ENCODE measurements at regions not wholly inside any gene's neighbourhood (a gene's known extent, or its start where the extent isn't known, plus 50 kb on each side); places are given as distances from the start of the nearest gene placed in this dataset.

DNA sequence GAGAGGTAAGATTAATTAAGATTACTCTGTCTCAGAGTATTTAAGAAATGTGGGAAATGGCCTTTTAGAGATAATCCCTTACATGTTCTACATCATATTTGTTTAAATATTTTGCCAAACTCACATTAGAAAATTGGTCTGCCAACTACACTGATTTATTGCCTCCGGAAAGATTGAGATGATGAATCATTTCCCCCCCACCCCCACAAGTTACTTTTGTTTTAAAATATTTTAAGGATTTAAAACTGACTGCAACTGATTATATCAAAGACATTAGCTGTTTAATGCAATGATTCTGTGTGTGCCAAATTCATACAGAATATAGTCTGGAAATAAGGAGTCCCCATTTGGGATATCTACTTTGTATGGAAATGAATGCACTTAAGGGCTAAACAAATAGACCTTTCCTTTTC, 674.4 kb downstream of the PRR16 start:
- no peak for DNase-seq
- in situ Hi-C loops (cut with HindIII; ENCODE audit: low pct_ligation_motif_present, low pct_unique_long_range_greater_than_20kb, low sequenced_read_pairs), result no loop called here

DNA sequence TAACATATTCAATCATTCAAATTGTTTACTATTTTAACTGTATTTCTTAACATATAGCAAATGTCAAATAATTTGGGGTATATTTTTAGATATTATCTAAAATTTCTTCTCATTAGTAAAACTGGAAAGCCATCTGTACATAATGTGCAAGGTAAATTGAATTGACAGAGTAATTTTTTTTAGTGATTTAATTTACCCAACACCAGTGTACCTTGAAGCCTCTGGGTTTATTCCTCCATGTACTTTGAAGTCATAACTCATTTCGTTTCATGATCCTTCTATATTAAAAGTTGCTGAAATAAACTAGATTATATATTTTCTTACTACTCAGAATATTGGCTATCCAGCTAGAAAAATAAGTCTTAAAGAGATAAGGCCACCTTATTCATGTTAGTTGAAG, 674.9 kb downstream of the PRR16 start:
- in situ Hi-C loops (cut with HindIII; ENCODE audit: low pct_ligation_motif_present, low pct_unique_long_range_greater_than_20kb, low sequenced_read_pairs), result no loop called here
- no peak for DNase-seq

DNA sequence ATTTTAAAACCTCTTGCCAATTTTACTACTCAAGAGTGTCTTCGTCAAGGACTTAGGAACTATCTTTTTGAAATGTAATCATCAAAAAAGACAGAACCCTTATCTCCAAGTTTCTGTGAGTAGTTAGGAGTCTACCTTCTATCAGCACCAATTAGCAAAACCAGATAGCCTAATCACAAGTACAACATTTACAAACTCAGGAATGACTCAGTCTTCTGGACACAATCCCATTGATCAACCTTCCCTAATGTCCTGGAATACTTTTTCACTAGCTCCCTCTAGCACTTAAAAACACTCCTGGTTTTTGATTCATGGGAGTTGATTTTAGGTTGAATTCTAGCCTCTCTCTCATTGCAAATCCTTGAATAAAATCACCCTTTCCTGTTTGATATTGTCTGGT, 680.7 kb downstream of the PRR16 start:
- in situ Hi-C loops (cut with HindIII; ENCODE audit: low pct_ligation_motif_present, low pct_unique_long_range_greater_than_20kb, low sequenced_read_pairs), result no loop called here
- peak; percentile 0 for DNase-seq

DNA sequence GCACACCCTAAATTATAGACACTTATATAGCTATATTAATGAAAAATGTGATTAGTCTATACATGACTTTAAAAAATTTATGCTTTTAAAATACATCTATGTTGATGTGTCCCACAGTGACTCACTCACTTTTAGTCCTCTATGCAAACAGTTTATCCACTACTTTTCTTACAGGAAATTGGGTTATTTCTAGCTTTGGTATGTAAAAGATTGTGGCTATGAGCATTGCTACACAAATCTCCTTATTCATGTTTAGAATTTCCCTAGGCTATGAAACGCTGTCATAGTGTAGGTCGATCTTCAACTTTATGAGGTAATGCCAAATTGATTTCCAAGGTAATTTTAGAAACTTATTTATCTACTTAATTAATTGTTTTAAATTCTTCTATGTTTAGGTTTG, 687.4 kb downstream of the PRR16 start:
- in situ Hi-C loops (cut with HindIII; ENCODE audit: low pct_ligation_motif_present, low pct_unique_long_range_greater_than_20kb, low sequenced_read_pairs), result no loop called here
- DNase-seq, result no peak

DNA sequence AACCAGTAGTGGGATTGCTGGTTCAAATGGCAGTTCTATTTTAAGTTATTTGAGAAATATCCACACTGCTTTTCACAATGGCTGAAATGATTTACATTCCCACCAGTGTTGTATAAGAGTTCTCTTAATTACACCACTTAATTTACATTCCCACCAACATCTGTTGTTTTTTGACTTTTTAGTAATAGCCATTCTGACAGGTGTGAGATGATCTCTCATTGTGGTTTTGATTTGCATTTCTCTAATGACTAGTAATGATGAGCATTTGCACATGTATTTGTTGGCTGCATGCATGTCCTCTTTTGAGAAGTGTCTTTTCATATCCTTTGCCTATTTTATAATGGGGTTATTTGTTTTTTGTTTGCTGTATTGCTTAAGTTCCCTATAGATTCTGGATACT, 688.3 kb downstream of the PRR16 start:
- in situ Hi-C loops (cut with HindIII; ENCODE audit: low pct_ligation_motif_present, low pct_unique_long_range_greater_than_20kb, low sequenced_read_pairs), result no loop called here
- DNase-seq, result no peak

DNA sequence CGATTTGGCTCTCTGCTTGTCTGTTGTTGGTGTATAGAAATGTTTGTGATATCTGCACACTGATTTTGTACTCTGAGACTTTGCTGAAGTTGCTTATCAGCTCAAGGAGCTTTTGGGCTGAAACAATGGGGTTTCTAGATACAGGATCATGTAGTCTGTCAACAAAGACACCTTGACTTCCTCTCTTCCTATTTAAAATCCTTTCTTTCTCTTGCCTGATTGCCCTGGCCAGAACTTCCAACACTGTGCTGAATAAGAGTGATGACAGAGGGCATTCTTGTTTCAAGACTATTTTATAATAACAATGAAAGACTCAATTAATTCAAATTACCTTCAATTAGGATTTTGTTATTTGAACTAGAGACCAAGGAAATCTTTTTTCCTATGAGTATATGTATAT, 692.5 kb downstream of the PRR16 start:
- in situ Hi-C loops (cut with HindIII; ENCODE audit: low pct_ligation_motif_present, low pct_unique_long_range_greater_than_20kb, low sequenced_read_pairs), result no loop called here
- no peak for DNase-seq

DNA sequence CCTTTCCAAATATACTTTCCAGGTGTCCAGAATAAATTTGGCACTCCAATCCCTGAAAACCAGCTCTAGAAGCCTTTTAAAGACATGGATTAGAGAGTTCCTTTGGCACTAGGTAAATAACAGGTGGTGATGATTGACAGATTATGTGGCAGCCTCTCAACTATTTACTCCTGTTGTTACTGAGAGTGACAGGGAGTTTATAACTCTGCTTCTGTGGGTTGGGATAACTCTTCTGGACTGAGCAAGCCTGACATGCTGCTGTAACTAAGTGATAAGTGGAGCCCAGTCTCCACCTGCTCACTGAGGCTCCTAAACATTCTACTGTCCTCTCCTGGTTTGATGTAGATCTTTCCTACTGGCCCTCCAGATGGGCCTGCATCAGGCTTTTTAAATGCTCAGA, 693.2 kb upstream of the FTMT start:
- in situ Hi-C loops (cut with HindIII; ENCODE audit: low pct_ligation_motif_present, low pct_unique_long_range_greater_than_20kb, low sequenced_read_pairs), result no loop called here
- DNase-seq, result no peak

DNA sequence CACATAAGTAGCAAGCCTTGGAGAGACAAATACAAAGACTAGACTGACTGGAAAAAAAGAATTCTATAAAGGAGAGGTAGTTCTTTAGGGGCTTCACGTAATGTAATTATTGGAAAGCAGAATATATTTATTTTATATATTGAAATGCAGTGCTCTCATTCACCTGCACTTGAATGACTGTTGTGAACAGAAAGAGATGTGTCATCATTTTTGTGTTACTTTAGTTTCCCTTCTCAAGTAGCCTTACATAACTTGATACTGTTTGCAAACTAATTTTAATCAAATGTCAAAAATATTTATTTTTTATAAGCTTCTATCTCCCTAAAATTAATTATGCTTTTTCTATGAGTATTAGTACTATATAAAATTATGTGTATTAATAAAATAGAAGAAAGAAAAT, 691.1 kb upstream of the FTMT start:
- DNase-seq, result no peak
- in situ Hi-C loops (cut with HindIII; ENCODE audit: low pct_ligation_motif_present, low pct_unique_long_range_greater_than_20kb, low sequenced_read_pairs), result no loop called here

DNA sequence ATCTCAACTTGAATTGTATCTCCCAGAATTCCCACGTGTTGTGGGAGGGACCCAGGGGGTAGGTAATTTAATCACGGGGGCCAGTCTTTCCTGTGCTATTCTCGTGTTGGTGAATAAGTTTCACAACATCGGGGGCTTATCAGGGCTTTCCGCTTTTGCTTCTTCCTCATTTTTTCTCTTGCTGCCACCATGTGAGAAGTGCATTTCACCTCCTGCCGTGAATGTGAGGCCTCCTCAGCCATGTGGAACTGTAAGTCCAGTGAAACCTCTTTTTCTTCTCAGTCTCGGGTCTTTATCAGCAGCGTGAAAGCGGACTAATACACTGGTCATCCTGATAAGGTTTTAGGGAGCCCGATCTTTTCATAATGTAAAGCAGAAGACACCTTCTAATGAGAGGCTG, 687.0 kb upstream of the FTMT start:
- in situ Hi-C loops (cut with HindIII; ENCODE audit: low pct_ligation_motif_present, low pct_unique_long_range_greater_than_20kb, low sequenced_read_pairs), result no loop called here
- DNase-seq, result no peak

DNA sequence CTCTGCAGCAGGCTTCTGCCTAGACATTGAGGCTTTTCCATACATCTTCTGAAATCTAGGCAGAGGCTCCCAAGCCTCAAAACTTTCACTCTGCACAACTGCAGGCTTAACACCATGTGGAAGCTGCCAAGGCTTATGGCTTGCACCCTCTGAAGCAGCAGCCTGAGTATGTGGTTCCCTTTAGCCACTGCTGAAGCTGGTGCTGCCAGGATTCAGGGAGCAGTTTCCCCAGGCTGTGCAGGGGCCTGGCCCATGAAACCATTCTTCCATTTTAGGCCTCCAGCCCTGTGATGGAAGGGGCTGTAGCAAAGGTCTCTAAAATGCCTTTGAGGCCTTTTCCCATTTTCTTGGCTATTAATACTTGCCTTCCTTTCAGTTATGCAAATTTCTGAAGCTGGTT, 680.3 kb upstream of the FTMT start:
- no peak for DNase-seq
- in situ Hi-C loops (cut with HindIII; ENCODE audit: low pct_ligation_motif_present, low pct_unique_long_range_greater_than_20kb, low sequenced_read_pairs), result no loop called here

DNA sequence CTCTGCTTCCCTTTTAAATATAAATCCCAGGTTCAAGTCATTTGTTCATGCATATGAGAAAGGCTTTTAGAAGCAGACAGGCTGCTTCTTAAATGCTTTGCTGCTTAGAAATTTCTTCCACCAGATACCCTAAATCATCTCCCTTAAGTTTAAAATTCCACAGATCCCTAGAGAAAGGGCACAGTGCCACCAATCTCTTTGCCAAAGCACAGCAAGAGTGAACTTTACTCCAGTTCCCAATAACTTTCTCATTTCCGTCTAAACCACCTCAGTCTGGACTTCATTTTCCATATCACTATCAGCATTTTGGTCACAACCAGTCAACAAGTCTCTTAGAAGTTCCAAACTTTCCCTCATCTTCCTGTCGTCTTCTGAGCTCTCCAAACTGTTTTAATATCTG, 679.8 kb upstream of the FTMT start:
- in situ Hi-C loops (cut with HindIII; ENCODE audit: low pct_ligation_motif_present, low pct_unique_long_range_greater_than_20kb, low sequenced_read_pairs), result no loop called here
- DNase-seq, result no peak

DNA sequence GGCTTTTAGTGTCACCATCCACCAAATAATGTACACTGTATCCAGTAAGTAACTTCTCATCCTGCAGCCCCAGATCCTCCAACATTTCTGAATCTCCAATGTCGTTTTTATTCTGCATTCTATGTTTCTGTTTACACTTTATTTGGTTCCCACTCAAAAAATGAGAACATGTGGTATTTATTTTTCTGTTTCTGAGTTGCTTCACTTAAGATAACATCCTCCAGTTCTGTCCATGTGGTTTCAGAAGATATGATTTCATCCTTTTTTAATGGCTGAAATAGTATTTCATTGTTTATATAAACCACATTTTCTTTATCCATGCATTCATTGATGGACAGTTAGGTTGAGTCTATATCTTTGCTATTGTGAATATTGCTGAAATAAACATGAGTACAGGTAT, 677.3 kb upstream of the FTMT start:
- no peak for DNase-seq
- in situ Hi-C loops (cut with HindIII; ENCODE audit: low pct_ligation_motif_present, low pct_unique_long_range_greater_than_20kb, low sequenced_read_pairs), result no loop called here

DNA sequence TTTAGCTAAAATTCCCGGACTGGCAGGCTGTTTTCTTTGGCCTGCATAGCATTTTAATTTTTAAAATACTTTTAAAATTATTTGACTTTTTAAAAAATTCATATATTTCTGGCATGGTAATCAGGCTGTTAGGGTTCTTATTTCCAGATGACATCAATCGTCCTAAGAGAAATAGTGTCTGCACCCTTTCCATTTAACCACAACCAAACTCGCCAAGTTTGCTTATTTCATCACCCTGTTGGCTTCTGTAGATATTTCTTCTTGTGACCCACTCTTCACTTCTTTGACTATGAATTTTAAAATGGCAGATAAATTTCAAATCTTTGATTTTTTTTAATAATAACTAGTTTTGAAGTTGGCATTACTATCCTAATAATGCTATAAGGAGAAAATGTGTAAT, 675.7 kb upstream of the FTMT start:
- in situ Hi-C loops (cut with HindIII; ENCODE audit: low pct_ligation_motif_present, low pct_unique_long_range_greater_than_20kb, low sequenced_read_pairs), result no loop called here
- no peak for DNase-seq

DNA sequence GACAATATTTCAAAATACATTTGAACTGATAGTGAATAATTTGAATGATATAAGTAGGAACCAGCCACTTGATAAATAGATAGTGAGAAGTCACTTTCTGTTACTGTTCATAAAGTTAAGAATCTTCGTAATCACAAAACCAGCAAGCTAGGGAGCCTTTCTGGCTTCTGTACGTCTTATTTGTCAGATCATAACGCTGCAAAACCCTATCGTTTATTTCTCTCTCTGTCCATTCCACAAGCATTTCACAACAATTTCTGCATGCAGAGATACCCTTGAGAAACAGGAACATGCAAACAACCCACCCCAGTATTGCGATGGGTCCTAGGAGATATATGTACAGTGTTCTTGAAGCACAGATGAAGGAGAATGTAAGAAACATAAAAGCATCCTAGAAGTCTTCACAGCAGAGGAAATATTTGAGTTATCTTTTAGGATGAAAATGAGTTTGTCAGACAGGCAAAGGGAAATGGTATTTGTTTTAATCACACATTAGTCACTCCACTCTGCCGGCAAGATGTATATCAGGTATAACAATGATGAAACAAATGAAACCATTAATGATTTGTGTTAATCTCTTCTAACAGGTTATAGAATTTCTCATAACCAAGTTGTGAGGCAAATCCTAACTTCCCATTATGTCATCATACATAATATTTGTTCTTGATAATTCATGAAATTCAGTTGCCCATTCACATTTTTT, 668.7 kb upstream of the FTMT start:
- DNase-seq, result no peak
- in situ Hi-C loops (cut with HindIII; ENCODE audit: low pct_ligation_motif_present, low pct_unique_long_range_greater_than_20kb, low sequenced_read_pairs), result no loop called here

DNA sequence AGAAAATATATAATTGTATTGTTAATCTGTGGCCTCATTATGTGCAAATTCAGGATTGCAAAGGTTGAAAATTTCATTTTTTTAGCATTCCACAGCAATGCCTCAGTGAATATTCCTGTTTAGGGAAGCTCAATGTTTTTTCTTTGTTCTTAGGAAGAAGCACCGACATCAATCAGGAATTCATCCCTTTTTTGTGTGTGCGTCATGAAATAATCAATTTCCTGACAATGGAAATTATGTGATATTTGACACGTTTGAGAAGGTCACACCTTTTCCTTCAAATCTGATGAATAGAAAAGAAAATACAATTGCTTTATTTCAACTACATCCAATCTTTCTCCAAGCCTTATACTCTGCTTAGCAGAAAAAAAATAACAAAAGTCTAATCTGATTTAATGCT, 662.8 kb upstream of the FTMT start:
- in situ Hi-C loops (cut with HindIII; ENCODE audit: low pct_ligation_motif_present, low pct_unique_long_range_greater_than_20kb, low sequenced_read_pairs), result no loop called here
- no peak for DNase-seq

DNA sequence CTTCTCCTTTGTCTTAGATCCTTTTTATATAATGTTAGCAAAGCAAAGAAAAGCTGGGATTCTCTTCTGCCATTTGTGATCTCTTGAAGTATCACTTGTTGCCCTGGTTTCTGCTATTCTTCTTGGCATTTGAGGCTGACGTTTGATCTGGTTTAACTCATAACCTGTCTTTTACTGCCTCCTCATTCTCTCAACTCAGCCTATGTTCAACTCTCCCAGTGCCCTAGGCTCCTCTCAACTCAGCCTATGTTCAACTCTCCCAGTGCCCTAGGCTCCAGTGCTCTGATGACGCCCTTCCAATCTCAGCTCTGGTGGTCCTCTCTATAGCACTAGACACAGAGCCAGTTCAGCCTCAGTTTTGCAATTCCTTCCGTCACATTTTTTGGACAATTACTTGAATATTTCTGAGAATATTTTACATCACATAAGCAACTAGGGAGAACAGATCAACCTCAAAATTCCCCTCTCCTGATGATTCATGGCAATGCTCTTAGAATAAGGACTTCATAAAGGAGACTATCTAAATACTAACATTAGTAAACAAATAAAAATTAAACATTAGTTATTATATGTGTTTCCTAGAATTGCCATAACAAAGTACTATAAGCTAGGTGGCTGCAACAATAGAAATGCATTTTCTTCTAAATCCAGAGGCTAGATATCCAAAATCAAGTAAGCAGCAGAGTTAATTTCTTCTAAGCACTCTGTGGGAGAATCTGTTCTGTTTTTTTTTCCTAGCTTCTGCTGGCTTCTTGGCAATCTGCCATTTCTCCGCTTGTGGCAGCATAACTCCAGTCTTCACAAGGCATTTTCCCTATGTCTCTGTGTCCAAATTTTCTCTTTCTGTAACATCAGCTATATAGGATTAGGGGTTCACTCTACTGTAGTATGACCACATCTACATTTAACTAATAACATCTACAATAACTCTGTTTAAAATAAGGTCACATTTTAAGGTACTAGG, 662.1 kb upstream of the FTMT start:
- in situ Hi-C loops (cut with HindIII; ENCODE audit: low pct_ligation_motif_present, low pct_unique_long_range_greater_than_20kb, low sequenced_read_pairs), result no loop called here

DNA sequence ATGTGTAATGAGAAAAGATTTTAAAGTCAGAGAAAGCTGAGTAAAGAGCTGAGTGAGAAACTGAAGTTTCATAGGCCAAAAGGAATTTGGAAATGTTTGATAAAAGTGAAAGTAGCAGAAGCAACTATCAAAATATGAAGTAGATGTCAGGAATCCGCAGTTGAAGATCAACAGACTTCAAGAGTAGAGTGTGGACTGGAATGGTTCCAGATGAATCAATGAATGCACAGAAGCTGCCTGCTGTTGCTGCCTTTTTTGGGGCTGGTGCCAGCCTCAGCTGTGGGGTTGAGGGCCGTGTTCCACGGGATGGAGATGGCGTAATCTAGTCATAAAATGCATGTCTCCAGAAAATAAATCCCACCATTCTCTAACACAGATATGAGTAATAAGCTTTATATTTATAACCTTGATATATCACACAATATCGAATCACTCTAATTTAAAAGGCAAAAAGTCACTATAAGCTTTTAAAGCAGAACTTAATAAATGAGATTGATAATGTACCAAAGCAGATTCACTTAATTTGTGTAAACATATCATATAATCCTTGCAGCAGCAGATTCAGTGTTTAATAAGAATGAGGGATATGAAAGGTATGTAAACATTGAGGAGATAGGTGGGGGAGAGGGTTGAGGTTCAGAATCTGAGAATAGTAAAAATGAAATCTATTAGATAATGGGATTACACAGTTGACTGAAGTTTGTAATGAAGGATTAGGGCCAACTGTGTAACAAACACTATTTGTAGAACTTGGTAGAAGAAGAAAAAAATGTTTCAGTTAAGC, 652.3 kb upstream of the FTMT start:
- no peak for DNase-seq
- in situ Hi-C loops (cut with HindIII; ENCODE audit: low pct_ligation_motif_present, low pct_unique_long_range_greater_than_20kb, low sequenced_read_pairs), result no loop called here

More for the DNA sequence above, 662.1 kb upstream of the FTMT start:
- DNase-seq, result peak; percentile 9

DNA sequence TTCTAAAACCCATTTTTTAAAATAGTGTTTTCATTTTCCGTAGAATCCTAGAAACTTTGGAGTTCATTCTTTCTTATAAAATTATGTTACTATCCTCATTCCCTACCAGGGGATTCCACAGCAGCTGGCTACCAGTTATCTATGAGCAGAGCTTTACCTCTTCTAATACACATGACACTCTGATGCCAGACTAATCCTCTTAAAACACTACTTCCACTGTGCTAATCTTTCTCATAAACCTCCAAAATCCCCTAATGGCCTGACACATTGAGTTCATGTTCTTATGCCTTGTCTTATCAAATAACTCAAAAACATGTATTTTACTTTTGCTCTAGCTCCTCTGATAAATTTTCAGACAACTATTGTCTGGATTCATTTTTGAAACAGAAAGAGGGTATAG, 633.6 kb upstream of the FTMT start:
- in situ Hi-C loops (cut with HindIII; ENCODE audit: low pct_ligation_motif_present, low pct_unique_long_range_greater_than_20kb, low sequenced_read_pairs), result no loop called here
- DNase-seq, result no peak

DNA sequence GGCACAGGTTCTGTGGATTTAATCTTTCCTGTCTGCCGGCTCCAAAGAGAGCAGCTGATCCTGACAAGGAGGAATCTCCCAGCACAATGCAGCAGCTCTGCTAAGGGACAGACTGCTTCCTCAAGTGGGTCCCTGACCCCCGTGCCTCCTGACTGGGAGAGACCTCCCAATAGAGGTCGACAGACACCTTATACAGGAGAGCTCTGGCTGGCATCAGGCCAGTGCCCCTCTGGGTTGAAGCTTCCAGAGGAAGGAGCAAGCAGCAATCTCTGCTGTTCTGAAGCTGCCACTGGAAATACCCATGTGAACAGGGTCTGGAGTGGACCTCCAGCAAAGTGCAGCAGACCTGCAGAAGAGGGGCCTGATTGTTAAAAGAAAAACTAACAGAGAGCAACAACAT, 630.2 kb upstream of the FTMT start:
- no peak for DNase-seq
- in situ Hi-C loops (cut with HindIII; ENCODE audit: low pct_ligation_motif_present, low pct_unique_long_range_greater_than_20kb, low sequenced_read_pairs), result no loop called here
